Fibroblast of skin of abdomen (primary cell): ENCODE measurements at regions not wholly inside any gene's neighbourhood (a gene's known extent, or its start where the extent isn't known, plus 50 kb on each side); places are given as distances from the start of the nearest gene placed in this dataset.
A peak's percentile ranks its signal among the peaks of the same experiment; 100 is the strongest.

Source experiments
- DNase-seq: peaks from one replicate; pipeline ENCODE4 v3.0.0-alpha.2; 2013

DNA sequence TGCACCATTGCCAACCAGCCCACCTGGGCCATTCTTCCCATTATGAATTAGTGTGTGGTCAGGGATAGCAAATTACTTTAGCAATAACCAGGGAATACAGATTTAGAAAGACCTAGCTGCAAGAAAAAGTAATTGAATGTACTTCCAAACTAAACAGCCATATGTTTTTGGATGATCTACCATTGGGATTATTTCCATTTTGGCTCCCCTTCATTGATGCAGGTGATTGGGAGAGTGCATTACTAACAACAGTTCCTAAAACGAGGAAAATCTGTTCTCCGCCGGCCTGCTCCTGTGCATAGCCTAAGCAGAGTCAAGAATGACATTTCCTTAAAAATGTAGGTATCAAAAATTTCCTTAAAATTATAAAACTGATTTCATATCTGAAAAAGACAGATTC lies 58.5 kb downstream of the MAIP1 start:
- DNase-seq = no peak

- DNase-seq = no peak
Observed at GRCh38 chr2:200021449-200022114, 66.2 kb downstream of the MAIP1 start.

GRCh38 chr2:200022511-200022910 lies 67.1 kb downstream of the MAIP1 start:
- no peak for DNase-seq

DNA sequence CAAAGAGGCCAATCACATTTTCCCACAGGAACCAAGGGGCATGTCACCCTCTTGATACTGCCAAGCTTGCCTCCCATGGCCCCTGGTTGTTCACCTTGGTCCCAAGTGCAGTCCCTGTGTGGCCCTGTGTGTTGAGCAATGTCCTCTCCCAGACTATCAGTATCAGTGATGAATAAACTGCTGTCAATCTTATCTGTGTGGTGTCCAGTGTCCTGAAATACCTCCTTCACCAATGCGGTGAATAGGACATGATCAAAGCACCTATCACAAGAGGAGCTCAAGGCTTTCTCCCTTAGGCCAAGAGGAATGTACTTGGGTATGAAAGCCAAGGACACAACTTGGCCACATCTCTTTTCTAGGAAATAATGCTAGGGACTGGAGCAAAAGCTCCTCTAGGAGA lies 68.2 kb downstream of the MAIP1 start:
- DNase-seq = no peak

DNA sequence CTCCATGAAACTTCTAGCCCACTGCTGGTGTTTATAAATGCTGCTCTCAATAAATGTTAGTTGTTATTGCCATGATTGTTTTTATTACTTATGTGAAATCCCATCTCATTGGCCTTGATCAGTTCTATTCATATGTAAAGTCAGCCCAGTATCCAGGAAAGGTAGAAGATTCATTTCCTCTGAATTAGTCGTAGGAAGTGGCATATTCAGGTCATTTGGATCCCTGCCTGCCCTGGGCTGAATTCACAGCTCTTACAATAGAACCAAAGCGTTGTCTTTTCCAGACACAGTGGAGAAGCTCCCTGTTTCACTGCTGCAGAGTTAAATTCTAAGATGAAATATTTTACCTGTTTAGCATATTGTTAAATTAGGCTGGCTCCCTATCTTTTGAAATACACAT lies 70.3 kb downstream of the MAIP1 start:
- DNase-seq = peak; percentile 29

DNA sequence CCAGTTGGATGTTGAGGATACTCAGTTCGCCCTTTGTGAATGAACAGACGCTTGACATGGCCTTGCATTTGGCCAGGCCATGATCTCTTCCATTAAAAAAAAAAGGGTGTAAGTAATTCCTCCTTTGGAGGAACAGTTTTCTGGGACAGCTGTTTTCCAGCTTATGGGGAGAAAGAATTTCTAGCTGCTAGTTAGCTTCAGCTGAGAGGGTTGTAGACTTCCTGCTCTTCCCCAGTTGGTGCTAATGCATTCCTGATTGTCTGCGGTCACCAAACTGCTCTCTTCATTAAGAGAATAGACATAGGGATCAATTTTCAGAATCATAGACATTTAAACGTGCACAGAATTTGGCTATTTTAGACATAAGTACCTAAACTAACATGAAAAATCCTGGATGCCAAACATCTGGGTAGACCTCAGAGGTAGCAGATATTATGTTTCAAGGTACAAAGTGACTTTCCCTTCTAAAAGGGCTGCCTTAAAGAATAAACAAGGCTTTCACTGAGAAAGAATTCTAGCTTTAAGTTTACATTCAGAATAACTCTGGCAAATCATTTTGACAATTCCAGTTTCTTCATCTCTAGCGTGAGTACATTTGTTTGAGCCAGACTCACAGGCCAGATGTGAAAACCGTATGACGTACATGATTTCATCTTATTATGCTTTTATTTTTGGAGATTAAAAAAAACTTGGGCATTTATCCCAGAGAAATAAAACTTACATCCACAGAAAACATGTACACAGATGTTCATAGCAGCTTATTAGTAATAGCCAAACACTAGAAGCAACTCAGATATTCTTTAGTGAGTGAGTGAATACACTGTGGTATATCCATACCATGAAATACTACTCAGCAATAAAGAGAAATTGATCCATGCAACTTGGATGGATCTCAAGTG lies 71.2 kb downstream of the MAIP1 start:
- DNase-seq = peak; percentile 81

GRCh38 chr2:200028998-200029397 lies 73.6 kb downstream of the MAIP1 start:
- peak; percentile 25 for DNase-seq

- no peak for DNase-seq
Observed at GRCh38 chr2:200032895-200033294, 77.5 kb downstream of the MAIP1 start.

GRCh38 chr2:200033929-200034328 lies 78.5 kb downstream of the MAIP1 start:
- DNase-seq = no peak

GRCh38 chr2:200034816-200035215 lies 79.4 kb downstream of the MAIP1 start:
- no peak for DNase-seq

DNA sequence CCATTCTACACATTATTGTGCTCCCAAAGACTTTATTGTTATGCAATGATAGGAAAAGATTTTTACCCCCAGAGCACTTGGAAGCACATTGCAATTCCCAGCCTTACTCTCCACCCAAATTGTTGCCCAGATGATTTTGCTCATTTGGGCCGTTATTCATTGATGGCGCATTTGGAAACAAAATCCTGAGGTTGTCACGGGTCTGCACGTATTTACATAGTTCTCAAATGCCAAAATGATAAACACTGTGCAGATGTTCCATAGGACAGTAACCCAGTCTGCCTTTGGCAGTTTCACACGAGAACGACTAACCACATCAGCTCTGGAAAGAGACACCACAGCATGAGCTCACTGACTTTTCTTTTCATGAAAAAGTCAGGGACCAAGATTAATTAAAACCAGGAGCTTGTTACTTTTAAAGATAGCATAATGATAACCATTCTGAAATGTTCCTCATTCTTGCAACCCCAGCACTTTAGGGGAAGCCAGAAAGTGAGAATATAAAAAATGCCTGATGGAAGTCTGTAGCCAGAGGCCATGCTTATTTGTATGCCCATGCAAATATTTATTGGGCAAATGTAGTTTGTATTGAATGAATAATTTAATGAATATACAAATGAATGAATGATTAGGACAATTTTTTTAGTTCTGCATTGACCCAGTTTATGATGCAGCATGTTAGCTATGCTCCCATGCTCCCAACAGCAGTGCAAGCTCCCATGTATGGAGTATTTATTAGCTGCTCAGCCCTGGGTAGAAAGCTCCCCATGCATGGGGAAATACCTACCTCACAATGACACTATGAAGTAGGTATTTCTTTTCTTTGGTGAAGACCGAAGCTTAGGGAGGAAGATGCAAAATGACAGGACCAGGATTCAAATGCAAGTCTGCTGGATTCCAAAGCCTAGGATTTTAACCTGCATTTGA lies 84.6 kb downstream of the MAIP1 start:
- peak; percentile 97 for DNase-seq

GRCh38 chr2:200040831-200041230 lies 85.4 kb downstream of the MAIP1 start:
- DNase-seq = no peak

DNA sequence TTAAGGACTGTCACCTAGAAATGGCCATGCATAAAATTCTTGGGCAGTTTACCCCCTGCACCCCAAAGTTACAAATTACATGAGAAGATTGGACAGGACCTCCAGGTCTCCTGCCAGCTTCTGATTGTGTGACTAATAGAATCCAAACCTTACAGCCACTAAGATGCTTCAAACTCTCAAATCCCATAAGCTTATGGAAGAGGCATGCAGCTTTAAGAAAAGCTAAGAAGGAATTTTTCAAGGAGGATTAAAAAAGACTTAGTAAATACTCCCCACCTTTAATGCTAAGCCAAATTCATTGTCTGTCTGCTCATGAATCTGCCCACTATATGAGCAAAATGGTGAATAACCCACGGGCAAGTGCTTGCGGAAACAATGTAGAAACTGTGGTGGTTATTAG lies 86.3 kb downstream of the MAIP1 start:
- DNase-seq = no peak

DNA sequence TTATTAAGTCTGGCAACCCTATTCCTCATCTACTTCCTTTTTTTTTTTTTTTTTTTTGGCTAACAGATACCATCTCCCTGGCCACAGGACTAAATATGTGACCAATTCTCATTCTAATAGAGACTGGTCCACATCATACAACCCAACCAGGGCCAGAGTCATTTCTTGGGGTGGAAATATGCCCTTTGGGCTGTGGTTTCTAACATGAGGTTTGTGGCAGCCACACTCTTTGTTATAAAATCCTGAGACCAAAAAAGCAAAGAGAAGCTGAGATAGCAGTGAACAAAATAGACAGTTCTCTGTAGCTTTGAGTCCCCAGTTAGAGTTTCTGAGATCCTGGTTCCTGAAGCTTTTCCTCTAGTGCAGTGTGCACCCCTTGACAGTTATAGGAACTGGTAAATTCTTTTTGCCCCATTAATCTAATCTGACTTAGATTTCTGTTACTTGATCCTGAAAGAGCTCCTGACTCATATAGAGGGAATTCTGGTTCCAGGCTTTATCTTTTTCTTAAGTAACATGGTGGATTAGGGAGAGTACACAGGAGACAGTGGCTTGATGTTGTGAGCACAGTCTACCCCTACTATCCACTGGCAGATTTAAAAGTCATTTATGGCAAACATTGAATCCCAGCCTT lies 86.8 kb downstream of the MAIP1 start:
- peak; percentile 86 for DNase-seq

GRCh38 chr2:200042944-200043343 lies 87.6 kb downstream of the MAIP1 start:
- peak; percentile 51 for DNase-seq

GRCh38 chr2:200044453-200044852 lies 89.1 kb downstream of the MAIP1 start:
- DNase-seq = no peak

DNA sequence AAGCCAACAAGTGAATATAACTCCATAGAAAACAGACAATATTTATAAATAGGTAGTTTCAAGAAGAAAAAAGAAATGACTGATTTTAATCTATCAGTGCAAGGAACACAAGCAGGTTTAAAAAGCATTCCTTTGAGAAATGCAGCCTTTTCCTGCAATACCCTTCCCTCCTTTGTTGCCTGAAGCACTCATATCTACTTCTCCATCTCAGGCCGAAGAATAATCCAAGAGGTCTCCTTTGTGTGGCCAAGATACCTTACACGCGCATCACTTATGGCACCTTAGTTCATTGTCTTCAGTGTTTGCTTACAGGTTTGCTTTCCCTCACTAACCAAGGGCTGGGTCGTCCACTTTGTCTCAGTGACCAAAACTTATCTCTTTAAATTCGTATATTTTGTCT lies 93.0 kb downstream of the MAIP1 start:
- DNase-seq = no peak

- DNase-seq = no peak
Observed at GRCh38 chr2:200049086-200049485, 93.7 kb downstream of the MAIP1 start.

- no peak for DNase-seq
Observed at GRCh38 chr2:200050921-200051610, 95.7 kb downstream of the MAIP1 start.

- peak; percentile 22 for DNase-seq
Observed at GRCh38 chr2:200051611-200051945, 96.2 kb downstream of the MAIP1 start.

DNA sequence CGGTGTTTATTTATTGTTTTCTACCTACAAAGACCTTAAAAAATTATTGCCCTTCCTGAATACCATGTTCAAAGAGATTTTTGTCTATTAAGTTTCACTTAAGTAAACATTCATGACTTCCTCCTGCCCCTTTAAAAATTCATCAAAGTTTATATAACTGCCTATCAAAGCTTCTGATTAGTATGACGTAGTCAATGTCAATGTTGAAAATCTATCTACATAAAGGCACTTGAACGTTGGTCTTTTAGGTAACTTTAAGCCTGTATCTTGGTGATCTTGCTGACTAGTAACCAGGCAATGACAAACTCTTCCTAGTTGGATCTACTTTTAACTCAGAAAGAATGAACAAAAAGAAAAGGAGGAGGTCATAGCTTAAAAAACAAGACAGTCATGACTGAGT lies 97.2 kb downstream of the MAIP1 start:
- no peak for DNase-seq
